ENCODE measurements at regions not wholly inside any gene's neighbourhood (a gene's known extent, or its start where the extent isn't known, plus 50 kb on each side); places are given as distances from the start of the nearest gene placed in this dataset.

GRCh38 chr5:174315471-174315870, 270.0 kb downstream of the NSG2 start:
- TF ChIP-seq CTCF (IDR thresholded peaks at IDR 0.05; ENCODE audit: insufficient read depth, low read length) (no peak), POLR2AphosphoS5 (IDR thresholded peaks at IDR 0.05; ENCODE audit: low read depth) (no peak), REST (IDR thresholded peaks at IDR 0.05; ENCODE audit: insufficient replicate concordance, low read depth) (no peak)
